HG03064 (cell line): ENCODE measurements at regions not wholly inside any gene's neighbourhood (a gene's known extent, or its start where the extent isn't known, plus 50 kb on each side); places are given as distances from the start of the nearest gene placed in this dataset.
"Not testable (repeated sequence)": the region's sequence is repeated elsewhere in the genome, so short reads cannot be mapped to it uniquely, and the experiment has no call there.

ENCODE experiments used
- ATAC-seq: cut with Tn5 transposase; IDR thresholded peaks from one replicate; pipeline ENCODE4 v1.9.1; 2021; ENCODE audit warnings: low read depth; ENCODE audit not compliant: unreplicated experiment

DNA sequence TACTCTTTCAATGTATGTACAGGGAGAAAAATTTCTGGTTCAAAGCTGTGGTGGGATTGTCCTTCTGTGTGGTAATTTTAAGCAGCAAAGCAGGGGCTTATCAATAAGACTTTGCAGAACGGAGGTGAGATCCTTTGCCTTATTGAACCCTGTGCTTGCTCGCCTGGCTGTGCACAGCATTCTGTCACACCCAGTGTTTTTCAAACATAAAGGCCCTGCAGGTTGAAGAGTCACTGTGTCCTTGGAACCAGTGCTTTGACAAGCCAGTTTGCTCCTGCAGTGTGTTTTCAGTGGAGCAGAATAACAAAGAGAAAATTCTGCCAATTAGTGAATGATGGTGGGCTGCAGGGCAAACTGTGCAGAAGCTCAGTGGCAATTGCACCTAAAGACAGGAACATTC lies 236.7 kb upstream of the PCSK5 start:
- no peak for ATAC-seq

DNA sequence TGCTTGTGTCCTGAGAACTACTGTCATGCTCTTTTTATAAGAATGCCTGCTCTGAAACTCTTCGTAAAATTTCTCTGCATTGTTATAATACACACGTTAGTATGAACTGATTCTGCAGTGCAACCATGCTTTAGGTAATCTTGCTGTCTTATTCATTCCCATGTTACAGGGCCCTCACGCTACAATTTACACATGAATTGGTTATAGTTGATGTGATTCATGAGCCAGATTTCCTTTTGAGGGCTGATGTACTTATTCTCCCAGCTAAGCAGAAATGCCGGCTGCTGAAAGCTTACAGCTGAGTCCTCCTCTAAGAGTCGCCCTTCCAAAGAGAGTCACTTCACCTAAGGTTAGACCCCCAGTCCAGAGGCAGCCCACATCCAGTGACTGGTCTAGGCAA lies 233.5 kb upstream of the PCSK5 start:
- no peak for ATAC-seq

DNA sequence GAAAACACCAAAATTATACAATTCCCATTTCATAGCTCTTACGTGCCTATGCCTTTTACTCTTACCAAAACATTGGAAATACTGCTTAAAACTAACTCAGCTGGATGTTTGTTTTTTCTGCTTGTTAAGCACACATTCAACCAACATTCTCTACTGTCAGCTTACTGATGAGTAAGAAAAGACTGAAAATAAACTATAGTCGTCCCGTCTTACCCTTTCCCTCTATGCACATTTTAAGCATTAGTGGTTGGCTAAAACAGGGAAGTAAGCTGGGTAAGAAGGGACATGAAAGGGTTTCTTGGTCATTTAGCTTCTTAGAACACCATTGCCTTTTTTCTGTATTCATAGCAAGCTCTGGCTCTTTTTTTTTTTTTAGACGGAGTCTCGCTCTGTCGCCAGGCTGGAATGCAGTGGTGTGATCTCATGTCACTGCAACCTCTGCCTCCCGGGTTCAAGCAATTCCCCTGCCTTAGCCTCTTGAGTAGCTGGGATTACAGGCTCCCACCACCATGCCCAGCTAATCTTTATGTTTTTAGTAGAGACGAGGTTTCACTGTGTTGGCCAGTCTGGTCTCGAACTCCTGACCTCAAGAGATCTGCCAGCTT lies 232.1 kb upstream of the PCSK5 start:
- no peak for ATAC-seq

DNA sequence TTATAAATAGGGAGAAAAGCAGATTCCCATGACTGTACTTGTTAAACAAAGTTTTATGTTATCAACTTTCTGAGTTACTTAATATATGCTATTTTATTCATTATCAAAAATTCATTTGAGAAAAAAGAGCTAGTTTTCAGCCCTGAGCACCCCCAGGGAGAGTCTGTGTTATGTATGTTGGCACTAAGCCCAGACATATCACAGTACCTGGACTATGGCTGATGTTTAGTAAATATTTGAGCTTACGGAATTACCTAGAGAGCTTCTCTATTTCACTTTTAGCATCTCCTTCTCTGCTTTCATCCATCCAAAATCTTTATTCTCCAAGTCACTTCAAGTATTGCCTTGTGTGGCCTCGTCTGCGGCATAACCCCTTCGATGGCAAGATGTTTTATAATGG lies 225.9 kb upstream of the PCSK5 start:
- ATAC-seq, result no peak

DNA sequence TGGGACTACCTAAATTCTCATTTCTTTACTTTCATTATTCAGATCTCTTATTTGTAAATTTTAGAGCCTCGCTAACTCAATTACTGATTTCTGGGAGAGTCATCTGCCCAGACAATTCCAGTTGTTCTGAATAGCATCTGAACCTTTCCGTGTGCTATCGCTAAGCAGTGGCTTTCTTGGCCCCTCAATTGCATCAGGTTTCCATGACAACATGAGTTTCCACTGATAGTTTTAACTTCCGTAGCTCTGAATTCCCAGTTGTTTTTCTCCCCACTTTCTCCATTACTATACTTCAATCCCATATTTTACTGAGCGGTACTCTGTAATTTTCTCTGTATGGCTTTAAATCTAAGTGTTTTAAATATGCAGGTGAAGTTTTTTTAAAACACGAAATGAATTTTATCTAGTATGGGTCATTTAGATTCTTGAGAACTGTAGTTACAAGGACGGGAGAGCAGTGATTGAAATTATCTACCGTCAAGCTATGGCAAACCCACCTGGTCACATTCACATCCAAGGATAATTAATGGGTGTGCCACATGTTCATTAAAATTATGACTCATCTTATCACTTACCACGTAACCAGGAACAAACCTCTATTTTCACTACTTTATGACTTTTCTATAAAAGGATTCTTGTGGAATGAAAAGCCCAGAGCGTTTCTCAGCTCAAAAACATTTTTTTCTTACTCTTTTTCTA lies 223.5 kb upstream of the PCSK5 start:
- no peak for ATAC-seq

DNA sequence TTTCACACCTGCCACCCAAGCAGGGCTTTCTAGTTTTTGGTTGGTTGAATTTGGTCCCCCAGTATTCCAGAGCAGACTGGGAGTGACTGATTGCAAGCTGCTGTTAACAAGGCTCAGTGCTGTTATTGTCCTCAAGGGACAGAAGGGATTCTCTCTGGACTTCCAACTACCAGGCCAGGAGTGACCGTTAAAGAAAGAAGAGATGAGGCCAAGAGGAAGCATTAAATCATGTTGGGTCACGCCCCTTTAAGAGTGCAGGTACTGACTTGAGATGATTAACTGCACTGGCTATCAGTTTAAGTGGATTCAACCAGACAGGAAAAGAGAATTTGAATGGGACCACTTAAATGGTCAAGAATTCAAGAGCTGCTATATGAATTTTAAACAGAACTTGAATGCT lies 220.8 kb upstream of the PCSK5 start:
- ATAC-seq, result no peak

DNA sequence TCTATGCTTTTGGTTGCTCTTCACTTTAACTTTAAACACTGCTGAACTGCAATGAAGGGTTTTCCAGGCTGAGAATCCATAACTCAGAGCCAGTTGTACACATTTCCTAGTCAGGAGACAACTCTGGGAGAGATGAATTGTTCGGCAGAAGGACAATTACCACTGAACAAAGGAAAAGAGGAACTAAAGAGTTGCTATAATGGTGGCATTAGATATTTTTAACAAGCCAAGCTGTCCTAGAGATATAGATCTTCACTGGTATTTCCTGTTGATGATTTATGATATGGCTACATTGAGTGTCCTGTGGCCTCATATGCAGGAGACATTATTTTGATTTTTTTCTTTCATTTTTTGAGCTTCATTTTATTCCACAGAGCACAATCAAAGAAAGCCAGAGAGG lies 219.1 kb upstream of the PCSK5 start:
- no peak for ATAC-seq

DNA sequence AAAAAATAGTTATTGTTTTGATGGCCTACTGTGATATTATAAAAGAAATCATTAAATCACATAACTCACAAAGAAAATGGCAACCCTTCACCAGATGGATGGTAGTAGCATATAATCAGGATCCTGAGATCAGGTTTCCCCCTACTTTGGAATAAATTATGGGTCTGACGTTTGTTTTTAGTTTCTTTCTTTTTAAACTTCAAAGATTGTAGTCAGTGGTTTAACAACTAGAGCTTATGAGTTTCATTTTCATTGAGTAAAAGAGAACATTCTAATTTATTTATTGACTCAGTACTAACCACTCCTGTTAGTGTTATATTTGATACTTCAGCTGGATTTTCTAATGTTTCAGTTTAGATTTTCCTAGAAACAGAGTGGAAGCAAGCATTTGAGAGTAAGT lies 218.0 kb upstream of the PCSK5 start:
- no peak for ATAC-seq

DNA sequence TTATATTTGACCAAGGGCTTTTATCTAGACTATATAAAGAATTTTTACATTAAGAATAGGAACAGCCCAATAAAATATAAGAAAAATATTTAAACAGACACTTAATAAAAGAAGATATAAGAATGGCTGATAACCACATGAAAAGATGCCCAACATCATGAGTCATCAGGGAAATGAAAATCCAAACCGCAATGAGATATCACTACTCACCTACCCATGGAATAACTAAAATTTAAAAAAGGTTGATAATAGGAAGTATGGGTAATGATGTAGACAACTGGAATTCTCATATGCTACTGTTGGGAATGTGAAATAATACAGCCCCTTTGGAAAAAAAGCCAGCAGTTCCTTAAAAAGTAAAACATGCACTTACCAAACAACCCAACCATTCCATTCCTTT lies 206.9 kb upstream of the PCSK5 start:
- no peak for ATAC-seq

DNA sequence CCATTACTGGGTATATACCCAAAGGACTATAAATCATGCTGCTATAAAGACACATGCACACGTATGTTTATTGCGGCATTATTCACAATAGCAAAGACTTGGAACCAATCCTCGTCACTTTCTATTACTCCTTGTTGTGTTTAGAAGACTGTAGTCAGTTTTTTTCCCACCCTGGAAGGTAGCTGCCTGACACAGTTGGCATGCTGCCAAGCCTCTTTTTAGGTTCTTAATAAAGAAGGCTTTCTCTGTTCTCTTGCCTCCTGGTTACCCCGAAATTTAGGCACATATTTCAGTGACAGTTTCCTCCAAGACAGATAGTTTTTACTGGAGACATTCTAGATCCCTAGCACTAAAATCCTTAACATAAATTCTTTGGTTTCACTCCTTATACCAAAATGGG lies 205.4 kb upstream of the PCSK5 start:
- no peak for ATAC-seq

DNA sequence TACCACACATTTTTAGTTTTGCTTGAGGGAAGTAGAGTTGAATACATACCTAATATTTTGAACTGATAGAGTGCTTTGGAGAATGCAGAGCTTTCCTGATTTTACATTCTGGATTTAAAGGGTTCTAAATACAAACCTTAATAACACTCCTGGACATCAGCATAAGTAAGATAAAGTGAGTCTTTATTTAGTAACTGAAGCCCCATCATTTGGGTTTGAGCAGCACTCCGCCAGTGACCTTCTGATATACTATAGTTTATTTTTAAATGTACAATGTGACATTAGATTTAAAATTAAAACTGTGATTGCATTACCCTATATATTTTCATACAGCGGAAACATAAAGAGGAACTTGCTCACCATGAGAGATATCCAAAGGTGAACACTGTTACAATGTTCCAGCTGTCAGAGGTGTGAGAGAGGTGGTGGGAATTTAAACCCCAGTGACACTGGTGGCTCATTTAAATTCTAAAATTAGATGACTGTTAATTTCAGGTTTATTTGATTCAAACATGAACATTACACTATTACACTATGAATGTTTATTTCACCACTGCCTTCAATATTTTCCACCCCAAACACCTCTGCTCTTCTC lies 203.0 kb upstream of the PCSK5 start:
- no peak for ATAC-seq

DNA sequence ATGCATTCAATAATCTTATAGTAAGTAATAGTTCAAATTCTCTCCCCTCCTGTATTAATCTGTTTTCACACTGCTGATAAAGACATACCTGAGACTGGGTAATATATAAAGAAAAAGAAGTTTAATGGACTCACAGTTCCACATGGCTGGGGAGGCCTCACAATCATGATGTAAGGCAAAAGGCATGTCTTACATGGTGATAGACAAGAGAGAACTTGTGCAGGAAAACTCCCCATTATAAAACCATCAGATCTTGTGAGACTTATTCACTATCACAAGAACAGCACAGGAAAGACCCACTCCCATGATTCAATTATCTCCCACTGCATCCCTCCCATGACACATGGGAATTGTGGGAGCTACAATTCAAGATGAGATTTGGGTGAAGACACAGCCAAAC lies 199.9 kb upstream of the PCSK5 start:
- not testable (repeated sequence) for ATAC-seq

DNA sequence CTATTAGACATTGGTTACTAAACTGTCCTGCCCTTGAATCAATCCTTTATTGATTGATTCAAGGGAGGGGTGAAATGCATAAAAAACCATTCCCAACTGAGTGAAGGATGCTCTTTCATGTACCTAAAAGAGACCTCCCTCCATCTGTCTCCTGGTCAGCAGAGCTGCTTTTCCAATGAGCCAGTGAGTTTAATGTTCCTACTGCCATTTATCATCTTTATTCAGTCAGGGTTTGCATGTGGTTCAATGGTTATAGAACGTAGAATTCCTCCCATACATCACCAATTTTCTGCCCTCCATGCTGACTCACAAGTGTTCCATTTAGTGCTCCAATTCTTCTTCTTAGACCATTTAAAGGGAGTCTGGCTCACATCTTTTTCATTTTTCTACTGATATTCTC lies 199.1 kb upstream of the PCSK5 start:
- ATAC-seq, result no peak

DNA sequence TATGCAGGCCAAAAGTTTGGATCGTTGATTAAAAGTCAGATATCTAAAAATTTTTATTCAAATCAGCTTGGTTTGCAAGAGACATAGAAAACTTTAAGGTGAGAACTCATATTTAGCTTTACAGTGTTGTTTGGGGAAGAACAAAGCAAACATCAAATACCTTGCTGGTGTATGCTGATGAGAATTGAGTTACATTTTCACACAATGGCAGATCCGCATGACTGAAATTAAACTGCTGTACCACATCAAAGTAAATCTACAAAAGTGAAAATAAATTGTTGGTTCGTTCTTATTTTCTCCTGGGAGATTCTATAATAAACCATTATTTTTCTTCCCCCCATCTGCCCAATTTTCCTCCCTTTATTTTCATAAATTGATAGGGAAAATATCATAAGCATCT lies 198.2 kb upstream of the PCSK5 start:
- ATAC-seq, result no peak

DNA sequence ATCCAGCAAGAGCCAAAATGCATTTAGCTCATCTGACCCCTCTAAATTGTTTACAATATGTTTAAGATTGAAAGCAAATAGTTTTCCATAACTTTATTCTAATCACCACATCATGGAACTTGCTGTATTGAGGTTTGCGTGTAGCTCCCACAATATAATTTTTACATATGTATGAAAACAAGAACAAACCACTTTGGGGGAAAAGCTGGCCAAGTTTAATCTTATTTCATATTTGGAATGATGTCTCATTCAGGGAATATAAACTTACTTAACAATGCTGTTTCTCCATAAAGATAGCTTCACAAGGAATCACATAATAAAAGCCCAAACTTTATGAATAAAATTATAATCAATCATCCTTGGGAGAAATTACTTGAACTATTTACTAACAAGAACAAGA lies 194.6 kb upstream of the PCSK5 start:
- no peak for ATAC-seq

DNA sequence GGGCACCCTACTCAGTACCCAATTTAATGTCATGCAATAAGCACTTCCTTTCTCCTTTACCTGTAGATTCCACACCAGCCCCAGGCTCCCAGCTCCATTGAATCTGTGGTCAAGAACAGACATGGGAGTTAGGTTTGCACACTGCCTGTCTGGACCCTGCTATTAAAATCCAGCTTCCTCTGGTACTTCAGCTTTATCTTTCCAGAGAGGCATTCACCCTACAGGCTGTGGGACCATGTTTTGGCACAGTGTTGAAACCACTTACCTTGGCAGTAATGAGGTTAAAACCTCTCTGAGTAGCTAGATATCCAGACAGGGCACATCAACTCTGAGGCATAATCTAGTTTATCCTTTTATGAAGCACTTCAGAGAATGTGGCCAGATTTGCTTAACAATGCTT lies 191.5 kb upstream of the PCSK5 start:
- ATAC-seq, result no peak

DNA sequence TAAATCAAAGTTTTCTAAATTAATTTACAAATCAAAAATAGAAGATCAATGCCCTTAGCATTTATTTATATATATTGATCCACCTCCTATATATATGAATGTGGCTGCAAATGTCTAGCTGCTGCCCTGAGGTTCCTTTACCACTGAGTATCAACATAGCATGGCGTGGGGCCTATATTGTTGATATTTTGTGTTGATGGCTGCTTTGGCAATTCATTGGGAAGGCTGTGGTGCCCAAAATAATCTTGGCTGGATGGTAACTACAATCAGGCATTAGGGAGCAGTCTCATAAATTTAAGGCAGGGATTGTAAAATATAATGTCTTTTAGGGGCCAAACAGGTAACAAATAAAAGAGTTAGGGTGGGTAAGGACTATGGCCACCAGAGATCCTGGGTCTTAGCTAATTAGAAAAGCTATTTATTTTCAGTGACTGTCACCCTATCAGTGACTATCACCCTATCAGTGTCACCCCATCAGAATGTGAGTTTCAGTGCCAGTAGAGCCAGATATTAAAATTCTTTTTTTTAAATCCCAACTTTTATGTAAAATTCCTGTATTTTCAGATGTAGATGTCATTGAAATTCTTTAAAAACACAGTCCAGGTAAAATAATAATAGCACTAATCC lies 190.7 kb upstream of the PCSK5 start:
- ATAC-seq, result no peak

DNA sequence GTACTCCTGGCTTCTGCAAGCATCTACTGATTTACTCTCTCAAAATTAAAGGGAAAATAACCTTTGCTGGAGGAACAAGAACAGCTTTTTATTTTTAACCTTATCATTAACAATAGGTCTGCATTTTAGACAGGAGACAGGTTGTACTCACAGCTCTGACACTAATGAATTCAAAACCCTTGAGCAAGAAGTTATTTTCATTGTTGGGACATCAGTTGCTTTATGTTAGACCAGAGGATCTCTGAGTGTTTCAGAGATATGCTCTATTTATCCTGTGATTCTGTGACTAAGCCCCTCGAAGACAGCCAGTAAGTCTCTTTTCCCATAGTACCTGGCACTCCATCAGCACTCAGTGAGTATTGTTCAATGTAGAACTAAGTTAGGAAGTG lies 190.2 kb upstream of the PCSK5 start:
- no peak for ATAC-seq

DNA sequence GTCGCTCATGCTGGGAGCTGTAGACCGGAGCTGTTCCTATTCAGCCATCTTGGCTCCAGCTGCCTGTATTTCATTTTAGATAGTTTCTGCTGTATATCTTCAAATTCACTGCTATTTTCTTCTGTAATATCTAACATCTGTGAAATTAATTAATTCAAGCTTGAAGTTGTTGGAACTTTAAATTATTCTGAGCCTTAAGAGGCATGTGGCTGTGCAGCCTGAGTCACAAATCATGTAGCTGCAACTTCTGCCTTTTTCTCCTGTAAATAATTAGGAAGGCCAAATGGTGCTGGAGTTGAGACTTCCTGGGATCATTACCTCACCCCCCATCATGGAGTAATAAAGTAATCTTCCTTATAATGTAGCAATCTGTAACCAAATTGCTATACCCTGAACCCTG lies 183.3 kb upstream of the PCSK5 start:
- ATAC-seq, result no peak

DNA sequence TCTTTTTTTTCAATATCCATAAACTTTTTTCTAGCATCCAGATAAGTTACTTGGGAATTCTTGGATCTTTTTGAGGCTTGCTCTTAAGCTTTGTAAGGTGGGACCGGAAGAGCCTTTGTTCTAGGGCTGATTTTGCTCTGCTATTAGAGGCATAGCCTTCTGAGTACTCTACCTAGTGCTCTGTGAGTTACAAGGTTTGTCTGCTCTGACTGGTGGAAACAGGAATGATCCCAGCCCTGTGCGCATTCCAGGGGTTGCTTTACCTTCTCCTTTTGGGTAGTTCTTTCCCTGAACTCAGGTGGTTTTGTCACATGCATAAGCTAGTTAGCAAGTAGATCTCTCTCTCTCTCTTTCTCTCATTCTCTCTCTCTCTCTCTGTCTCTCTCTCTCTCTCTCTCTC lies 180.8 kb upstream of the PCSK5 start:
- no peak for ATAC-seq

DNA sequence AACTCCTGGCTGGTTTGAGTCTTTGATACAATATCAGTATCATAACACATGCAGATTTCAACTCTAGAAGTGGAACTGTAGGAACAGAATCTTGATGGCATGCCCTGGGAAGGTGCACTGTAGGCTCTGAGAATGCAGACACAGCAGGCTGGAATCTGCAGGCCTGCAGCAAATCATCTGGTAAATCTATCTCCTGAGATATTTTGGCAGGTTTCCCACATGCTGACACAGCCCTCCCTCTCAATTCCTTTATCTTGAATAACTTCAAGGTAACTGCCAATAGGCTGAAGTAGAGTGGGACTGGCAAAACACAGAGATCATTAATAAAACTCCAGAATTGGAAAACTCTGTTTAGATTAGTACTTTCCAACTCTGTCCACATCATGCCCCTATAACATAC lies 177.8 kb upstream of the PCSK5 start:
- ATAC-seq, result no peak

DNA sequence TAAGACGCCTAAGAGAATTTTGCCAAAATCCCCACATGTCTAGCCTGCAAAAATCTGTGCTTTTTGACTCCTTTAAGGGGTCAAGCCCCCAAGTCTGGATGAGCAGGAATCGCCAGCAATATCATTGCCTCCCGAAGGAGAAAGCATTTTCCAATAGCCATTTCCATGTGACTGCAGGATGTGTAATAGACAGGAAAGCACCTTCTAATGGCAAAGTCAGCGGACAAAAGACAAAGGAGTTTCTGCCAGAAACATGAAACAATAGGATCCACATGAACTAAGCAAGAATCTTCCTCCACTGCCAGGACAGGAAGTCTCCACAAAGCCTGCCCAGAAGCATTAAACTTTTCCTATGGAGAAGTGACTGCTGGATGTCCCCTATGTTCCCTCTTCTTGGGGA lies 177.1 kb upstream of the PCSK5 start:
- ATAC-seq, result no peak
